Endothelial cell of umbilical vein (primary cell): ENCODE measurements at regions not wholly inside any gene's neighbourhood (a gene's known extent, or its start where the extent isn't known, plus 50 kb on each side); places are given as distances from the start of the nearest gene placed in this dataset.

Source experiments
- BruUV-seq: library from RNA; stranded (reverse); fragments of 400-500 nt; replicated peaks from 2 replicates; lab custom pipeline; 2021; lab: Mats Ljungman, UMichigan
- CTCF ChIA-PET: fragments of 300-600, 350-600 bp; sonication (Branson Sonifier 250); formaldehyde crosslinking; loops from one replicate; lab custom pipeline; 2021; ENCODE audit warnings: antibody characterized with exemption, inconsistent platforms; lab: Charles Lee
- POLR2A ChIA-PET: fragments of 300-600, 350-600 bp; sonication (Branson Sonifier 250); formaldehyde crosslinking; loops from one replicate; lab custom pipeline; 2021; ENCODE audit warnings: antibody characterized with exemption, inconsistent platforms; lab: Charles Lee
- DNase-seq: peaks from one replicate; pipeline ENCODE4 v3.0.0-alpha.2; 2011; ENCODE audit warnings: low read depth, low spot score
- FAIRE-seq: peaks from 2 replicates; lab custom pipeline; 2011; peaks lifted over from hg19 to GRCh38; lab: Jason Lieb, UNC
- H2AFZ ChIP-seq: 2 replicates; pipeline ENCODE4 v1.6.0; 2012; ENCODE audit warnings: low read depth, low read length, control low read depth, inconsistent platforms
- H3K27ac ChIP-seq: 2 replicates; pipeline ENCODE4 v1.5.1; 2011; ENCODE audit warnings: low read depth, mild to moderate bottlenecking, control low read depth, low read length, moderate library complexity; ENCODE audit not compliant: insufficient read depth
- H3K27me3 ChIP-seq, 2 experiments: 2 replicates each; pipeline versions ENCODE4 v1.6.0 to v1.6.1; 2011; ENCODE audit warnings: low read length in 2 of 2, mixed read lengths in 1 of 2; ENCODE audit not compliant: control insufficient read depth in 2 of 2, insufficient read depth in 2 of 2
- H3K36me3 ChIP-seq, 2 experiments: 2 replicates in 1 of 2; 3 replicates in 1 of 2; pipeline ENCODE4 v1.5.1; 2011; ENCODE audit warnings: low read length in 2 of 2, mild to moderate bottlenecking in 1 of 2, moderate library complexity in 1 of 2; ENCODE audit not compliant: control insufficient read depth in 2 of 2, insufficient read depth in 2 of 2; ENCODE audit errors: extremely low read depth in 1 of 2
- H3K4me1 ChIP-seq: 3 replicates; pipeline ENCODE4 v1.5.1; 2011; ENCODE audit warnings: mild to moderate bottlenecking, low read length; ENCODE audit not compliant: control insufficient read depth, insufficient read depth; ENCODE audit errors: extremely low read depth
- H3K4me2 ChIP-seq: 2 replicates; pipeline ENCODE4 v1.6.1; 2011; ENCODE audit warnings: low read length, control low read depth, mixed read lengths; ENCODE audit not compliant: insufficient read depth
- H3K4me3 ChIP-seq, 3 experiments: fragments of 200-600 bp in 1 of 3; sonication (generic), shearing (Covaris generic) in 1 of 3; replicated peaks in 1 of 3; 2 replicates each; pipeline ENCODE4 v1.5.1; 2011 to 2016; ENCODE audit warnings: control low read depth in 3 of 3, low read length in 3 of 3, mild to moderate bottlenecking in 2 of 3, inconsistent platforms in 1 of 3, low read depth in 1 of 3, moderate library complexity in 1 of 3; ENCODE audit not compliant: insufficient read depth in 1 of 3
- H3K79me2 ChIP-seq: 2 replicates; pipeline ENCODE4 v1.6.0; 2012; ENCODE audit warnings: low read length, inconsistent platforms; ENCODE audit not compliant: control insufficient read depth, insufficient read depth
- H3K9ac ChIP-seq: replicated peaks from 2 replicates; pipeline ENCODE3; 2011; ENCODE audit warnings: low read length, control low read depth; ENCODE audit not compliant: insufficient read depth; ENCODE audit errors: extremely low read depth
- H3K9me1 ChIP-seq: replicated peaks from 3 replicates; pipeline ENCODE4 v1.6.0; 2011; ENCODE audit warnings: mild to moderate bottlenecking, low read length; ENCODE audit not compliant: control insufficient read depth, insufficient read depth; ENCODE audit errors: extremely low read depth
- H3K9me3 ChIP-seq: replicated peaks from 2 replicates; pipeline ENCODE4 v1.5.1; 2012; ENCODE audit warnings: low read length, inconsistent platforms; ENCODE audit not compliant: control insufficient read depth, insufficient read depth
- H4K20me1 ChIP-seq: replicated peaks from 2 replicates; pipeline ENCODE3; 2011; ENCODE audit warnings: mild to moderate bottlenecking, low read length; ENCODE audit not compliant: control insufficient read depth, insufficient read depth; ENCODE audit errors: extremely low read depth
- EZH2 ChIP-seq: IDR thresholded peaks from 2 replicates; pipeline ENCODE4 v1.6.1; 2012; ENCODE audit warnings: borderline replicate concordance, low read depth, mild to moderate bottlenecking, moderate library complexity, low read length, inconsistent platforms; ENCODE audit not compliant: severe bottlenecking
- FOS ChIP-seq: IDR thresholded peaks from 2 replicates; pipeline ENCODE4 v1.6.1; 2011; ENCODE audit warnings: mild to moderate bottlenecking, low read length, moderate library complexity, borderline replicate concordance; ENCODE audit not compliant: insufficient read depth
- GATA2 ChIP-seq: IDR thresholded peaks from 2 replicates; pipeline ENCODE4 v1.7.0; 2011; ENCODE audit warnings: low read depth, mild to moderate bottlenecking, moderate library complexity, mixed read lengths, low read length; ENCODE audit not compliant: insufficient read length, insufficient read depth
- JUN ChIP-seq: IDR thresholded peaks from 2 replicates; pipeline ENCODE4 v1.6.1; 2011; ENCODE audit warnings: borderline replicate concordance, low read depth; ENCODE audit not compliant: insufficient read length, insufficient read depth
- MYC ChIP-seq: IDR thresholded peaks from one replicate; pipeline ENCODE4 v1.6.1; 2011; ENCODE audit warnings: mild to moderate bottlenecking, low read depth, low read length
- POLR2A ChIP-seq: IDR thresholded peaks from 2 replicates; pipeline ENCODE4 v1.6.1; 2012; ENCODE audit warnings: low read depth, mild to moderate bottlenecking, control low read depth, low read length
- POLR2AphosphoS5 ChIP-seq: IDR thresholded peaks from 2 replicates; pipeline ENCODE4 v1.6.1; 2012; ENCODE audit warnings: low read depth, mild to moderate bottlenecking, control low read depth, low read length, moderate library complexity; ENCODE audit not compliant: insufficient read depth
- dilution Hi-C: fragments of 300-500 bp; cut with MboI; formaldehyde crosslinking; loops from one replicate; pipeline ENCODE4 v1.15.0; 2019; ENCODE audit warnings: low sequenced_read_pairs; ENCODE audit not compliant: extremely low pct_ligation_motif_present
- intact Hi-C: fragments of 100-400 bp; cut with micrococcal nuclease; formaldehyde crosslinking; loops from one replicate; pipeline ENCODE4 v1.10.0; 2022
- TF ChIP-seq, protein P1 (sequence below): IDR thresholded peaks from 2 replicates; pipeline ENCODE4 v1.6.1; 2011; ENCODE audit not compliant: insufficient read depth, insufficient read length
- TF ChIP-seq, protein P2 (sequence below), 2 donors: IDR thresholded peaks; 1 replicate in 1 of 2; 2 replicates in 1 of 2; pipeline ENCODE4 v1.5.1; 2011; ENCODE audit warnings: low read length in 2 of 2, mild to moderate bottlenecking in 2 of 2, moderate library complexity in 2 of 2, control low read depth in 1 of 2, inconsistent platforms in 1 of 2, low read depth in 1 of 2; ENCODE audit not compliant: insufficient read depth in 1 of 2; ENCODE audit errors: extremely low read depth in 1 of 2

DNA sequence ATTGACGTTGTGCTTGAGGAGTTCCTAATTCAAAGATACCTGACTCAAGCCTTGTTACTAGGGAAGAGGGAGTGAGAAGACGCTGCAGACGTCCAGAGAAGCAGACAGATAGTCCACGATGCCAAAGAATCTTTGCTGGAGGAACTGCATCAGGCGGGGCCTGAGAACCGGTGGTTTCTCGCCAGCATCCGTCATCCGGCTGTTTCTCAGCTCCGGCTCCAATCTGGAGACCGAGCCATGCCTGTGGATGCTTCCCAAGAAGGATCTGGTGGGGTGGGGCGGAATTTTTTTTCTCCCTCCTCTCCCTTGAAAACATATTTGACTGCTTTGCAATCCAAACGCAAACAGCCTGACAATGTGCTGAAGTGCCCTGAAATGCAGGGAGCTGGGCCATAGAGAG is 125.8 kb upstream of the SRSF6 start:
- TF ChIP-seq POLR2AphosphoS5 (no peak), EZH2 (no peak), JUN (no peak), POLR2A (no peak), MYC (no peak), FOS (no peak), GATA2 (no peak)
- TF ChIP-seq, protein P1, sequence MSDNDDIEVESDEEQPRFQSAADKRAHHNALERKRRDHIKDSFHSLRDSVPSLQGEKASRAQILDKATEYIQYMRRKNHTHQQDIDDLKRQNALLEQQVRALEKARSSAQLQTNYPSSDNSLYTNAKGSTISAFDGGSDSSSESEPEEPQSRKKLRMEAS = no peak
- TF ChIP-seq, protein P2, sequence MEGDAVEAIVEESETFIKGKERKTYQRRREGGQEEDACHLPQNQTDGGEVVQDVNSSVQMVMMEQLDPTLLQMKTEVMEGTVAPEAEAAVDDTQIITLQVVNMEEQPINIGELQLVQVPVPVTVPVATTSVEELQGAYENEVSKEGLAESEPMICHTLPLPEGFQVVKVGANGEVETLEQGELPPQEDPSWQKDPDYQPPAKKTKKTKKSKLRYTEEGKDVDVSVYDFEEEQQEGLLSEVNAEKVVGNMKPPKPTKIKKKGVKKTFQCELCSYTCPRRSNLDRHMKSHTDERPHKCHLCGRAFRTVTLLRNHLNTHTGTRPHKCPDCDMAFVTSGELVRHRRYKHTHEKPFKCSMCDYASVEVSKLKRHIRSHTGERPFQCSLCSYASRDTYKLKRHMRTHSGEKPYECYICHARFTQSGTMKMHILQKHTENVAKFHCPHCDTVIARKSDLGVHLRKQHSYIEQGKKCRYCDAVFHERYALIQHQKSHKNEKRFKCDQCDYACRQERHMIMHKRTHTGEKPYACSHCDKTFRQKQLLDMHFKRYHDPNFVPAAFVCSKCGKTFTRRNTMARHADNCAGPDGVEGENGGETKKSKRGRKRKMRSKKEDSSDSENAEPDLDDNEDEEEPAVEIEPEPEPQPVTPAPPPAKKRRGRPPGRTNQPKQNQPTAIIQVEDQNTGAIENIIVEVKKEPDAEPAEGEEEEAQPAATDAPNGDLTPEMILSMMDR (IDR thresholded peaks at IDR 0.05; ENCODE audit: extremely low read depth in 1 of 2, insufficient read depth in 1 of 2, low read depth in 1 of 2, low read length in 2 of 2) = no peak
- DNase-seq = no peak
- dilution Hi-C loops = no loop called here

More for the DNA sequence above, 125.8 kb upstream of the SRSF6 start:
- no TSS peak for BruUV-seq
- no peak overlapping the region for H3K27ac ChIP-seq
- H3K9ac ChIP-seq = no peak overlapping the region
- no peak overlapping the region for H3K4me2 ChIP-seq
- no peak overlapping the region for H2AFZ ChIP-seq
- H4K20me1 ChIP-seq = no peaks in the 10 kb centered on the region
- no peaks in the 10 kb centered on the region for H3K4me1 ChIP-seq
- H3K9me1 ChIP-seq = no peaks in the 10 kb centered on the region
- no peaks in the 10 kb centered on the region for H3K27me3 ChIP-seq
- no peaks in the 10 kb centered on the region for H3K36me3 ChIP-seq
- no peak overlapping the region for H3K4me3 ChIP-seq
- no peaks in the 10 kb centered on the region for H3K79me2 ChIP-seq
- POLR2A ChIA-PET = no interaction called here
- FAIRE-seq = no peak
- CTCF ChIA-PET = no interaction called here
- H3K9me3 ChIP-seq = peaks cover 4% of the 10 kb centered on the region
- intact Hi-C loops = no loop called here
